GM19025 (cell line): ENCODE measurements at regions not wholly inside any gene's neighbourhood (a gene's known extent, or its start where the extent isn't known, plus 50 kb on each side); places are given as distances from the start of the nearest gene placed in this dataset.

Experiments
- ATAC-seq: cut with Tn5 transposase; IDR thresholded peaks from one replicate; pipeline ENCODE4 v1.9.1; 2021; ENCODE audit warnings: mild to moderate bottlenecking, low read depth, moderate library complexity; ENCODE audit not compliant: unreplicated experiment

DNA sequence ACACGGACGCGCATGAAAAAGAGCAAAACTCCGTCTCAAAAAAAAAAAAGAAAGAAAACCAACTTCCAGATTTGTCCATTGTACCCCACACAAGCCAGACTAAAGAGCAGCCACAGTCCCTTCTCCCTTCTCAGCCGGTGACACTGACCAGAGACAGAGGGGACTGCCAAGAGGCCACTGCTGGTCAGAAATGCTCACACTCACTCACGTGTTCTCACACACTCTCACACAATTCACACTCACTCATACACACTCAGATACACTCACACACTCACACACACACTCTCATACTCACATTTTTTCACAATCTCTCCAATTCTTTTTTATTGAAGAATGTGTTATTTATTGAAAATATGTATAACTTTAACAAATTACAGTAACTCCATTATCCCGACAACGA is 90.8 kb upstream of the RAB4A start:
- ATAC-seq = no peak

DNA sequence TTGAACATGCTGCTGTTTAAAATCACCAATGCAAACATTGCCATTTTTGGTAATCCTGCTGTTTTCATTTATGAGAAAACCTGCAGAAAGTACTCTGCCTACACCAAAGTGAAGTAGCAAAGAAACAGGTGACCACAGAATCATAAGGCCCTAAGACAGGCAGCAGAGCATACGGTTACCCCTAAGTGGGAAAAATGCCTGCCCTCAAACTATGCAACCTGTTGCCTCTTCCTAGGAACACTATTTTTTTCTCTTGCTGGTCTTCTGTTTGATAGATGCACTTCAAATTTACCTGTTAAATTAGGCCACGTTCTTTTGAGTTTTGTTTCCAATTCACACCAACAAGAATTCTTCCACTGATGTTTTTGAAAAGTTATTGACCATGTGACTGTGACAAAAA is 89.5 kb upstream of the RAB4A start:
- ATAC-seq = no peak

DNA sequence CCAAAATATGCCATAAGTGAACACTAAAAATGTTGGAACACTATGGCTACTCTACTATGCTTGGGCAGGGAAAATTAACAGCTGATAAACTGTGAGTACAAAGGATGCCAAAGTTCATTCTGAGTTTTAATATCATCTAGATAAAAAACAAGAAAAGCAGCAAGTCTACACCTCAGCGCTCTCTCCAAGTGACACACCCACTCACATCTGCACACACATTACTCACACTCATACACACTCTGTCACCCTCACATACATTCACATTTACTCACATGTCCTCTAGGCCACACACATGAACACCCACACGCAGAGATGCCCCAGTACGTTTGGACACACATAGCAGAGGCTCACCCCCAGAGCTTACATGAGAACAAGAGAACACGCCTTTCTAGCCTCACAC is 87.3 kb upstream of the RAB4A start:
- ATAC-seq = no peak

DNA sequence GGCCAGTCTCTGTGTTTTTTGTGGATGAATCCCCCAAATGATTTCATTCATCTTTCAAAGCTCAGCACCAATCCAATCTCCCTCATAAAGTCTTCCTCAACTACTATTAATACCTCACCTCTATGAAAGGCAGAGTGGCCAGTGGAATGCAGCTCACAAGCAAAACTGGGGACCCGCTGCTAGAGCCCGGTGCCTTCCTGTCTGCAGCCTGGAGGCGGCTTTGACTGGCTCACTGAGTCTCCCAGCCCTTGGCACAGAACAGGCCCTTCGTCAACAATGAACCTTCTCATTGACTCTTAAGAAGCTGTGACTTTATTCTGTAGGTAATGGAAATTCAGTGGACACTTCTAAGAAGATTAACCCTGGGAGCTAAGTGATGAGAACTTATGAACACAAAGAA is 86.8 kb upstream of the RAB4A start:
- no peak for ATAC-seq

DNA sequence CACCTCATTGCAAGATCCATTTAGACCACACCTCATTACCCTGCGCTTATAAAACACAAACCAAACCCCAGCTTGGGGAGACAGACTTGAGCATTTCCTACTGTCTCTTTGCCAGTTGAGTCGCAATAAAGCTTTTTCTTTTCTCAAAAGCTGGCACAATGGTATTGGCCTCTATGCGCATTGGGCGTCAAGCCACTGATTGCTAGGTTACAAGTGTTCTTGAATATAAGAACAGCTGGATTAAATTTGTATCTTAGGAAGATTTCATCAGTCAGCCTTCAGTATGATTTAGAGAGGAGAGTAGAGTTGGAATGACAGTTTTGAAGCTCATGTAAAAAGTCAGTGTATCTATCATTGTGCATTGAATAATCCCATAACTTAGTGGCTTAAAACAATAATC is 84.9 kb upstream of the RAB4A start:
- no peak for ATAC-seq

DNA sequence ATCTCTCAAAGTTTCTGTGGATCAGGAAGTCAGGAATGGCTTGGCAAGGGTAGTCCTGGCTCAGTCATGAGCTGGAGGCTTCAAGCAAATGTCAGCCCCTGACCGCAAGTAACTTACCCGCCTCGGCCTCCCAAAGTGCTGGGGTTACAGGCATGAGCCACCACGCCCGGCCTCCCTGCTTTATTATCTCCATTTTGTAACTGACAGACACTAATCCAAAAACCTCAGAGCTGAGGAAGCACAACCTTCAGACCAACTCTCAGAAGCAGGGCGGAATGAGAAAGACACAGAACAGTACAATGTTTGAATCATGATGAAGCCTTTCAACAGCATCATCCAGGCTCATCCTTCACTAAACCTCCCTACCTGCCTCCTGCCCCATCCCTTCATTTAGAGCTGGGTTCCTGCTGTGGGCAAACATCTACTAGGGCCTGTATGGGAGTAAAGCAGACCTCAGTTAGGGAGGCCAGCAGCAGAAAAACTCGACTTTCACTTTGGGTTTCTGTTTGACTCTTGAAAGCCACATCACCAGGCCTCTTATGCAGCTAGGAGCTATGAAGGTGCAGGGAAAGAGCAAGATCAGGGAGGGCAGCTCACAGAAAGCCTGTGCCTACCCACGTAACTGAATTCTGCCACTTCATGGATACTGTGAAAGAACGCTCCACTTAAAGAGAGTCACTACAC is 84.4 kb upstream of the RAB4A start:
- peak; percentile 95 for ATAC-seq

DNA sequence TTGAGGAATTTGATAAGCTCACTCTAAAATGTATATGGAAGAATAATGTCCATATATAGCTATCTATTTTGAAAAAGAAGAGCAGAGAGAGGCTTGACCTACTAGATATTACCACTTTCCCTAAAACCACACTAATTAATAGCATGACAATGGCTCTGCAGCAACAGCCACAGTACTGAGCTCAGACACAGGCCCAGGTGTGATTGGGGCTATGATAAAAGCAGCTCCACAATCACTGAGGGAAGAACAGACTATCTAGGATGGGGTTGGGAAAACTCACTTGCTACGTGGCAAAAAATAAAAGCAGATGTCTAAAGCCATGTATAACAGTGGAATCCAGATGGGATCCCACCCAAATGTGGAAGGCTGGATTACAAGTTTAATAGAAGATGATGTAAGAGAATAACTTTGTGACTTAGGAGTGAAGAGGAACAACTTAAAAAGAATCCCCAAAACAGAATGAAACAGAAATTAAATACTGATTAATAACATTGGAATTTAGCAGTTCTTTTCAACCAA is 80.8 kb upstream of the RAB4A start:
- no peak for ATAC-seq

DNA sequence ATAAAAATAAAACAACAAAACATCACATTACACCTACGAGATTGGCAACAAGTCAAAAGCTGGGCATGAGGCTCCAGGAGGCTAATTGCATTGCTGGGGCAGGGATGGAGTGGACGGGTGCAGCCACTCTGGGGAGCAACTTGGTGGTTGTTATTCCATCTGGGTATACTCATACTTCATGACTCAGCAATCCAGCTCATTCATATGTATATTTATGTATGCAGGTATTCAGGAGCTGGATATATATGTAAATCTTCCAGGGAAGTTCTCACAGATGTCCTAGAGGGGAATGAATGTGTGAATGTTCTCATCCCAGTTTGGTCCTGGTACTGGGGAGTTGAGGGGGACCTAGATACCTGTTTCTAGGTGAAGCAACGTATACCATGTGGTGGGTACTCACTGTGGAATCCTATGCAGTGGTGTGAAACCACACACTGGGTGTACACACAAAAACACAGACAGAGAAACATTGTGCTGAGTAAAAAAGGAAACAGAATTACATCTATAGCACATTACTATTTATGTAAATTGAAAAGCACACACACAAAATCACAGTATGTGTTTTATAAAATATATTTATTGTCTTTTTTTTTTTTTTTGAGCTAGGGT is 79.7 kb upstream of the RAB4A start:
- ATAC-seq = no peak

DNA sequence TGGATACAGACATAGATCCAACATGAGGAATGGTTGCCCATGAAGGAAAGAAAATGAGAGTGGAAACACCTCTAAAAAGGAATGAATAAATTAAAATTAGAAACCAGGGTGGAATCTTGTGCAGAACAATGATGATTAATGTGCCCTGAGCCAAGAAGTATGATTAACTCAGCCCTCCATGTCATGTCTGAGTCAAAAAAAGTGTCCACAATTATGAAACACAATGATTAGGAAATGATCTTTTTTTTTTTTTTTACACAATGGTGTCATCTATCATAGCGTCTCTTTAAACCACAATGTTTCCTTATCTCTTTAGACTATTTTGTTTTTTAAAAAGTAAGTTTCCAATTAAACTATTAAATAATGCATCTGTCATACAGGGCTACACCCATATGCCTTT is 78.9 kb upstream of the RAB4A start:
- ATAC-seq = no peak

DNA sequence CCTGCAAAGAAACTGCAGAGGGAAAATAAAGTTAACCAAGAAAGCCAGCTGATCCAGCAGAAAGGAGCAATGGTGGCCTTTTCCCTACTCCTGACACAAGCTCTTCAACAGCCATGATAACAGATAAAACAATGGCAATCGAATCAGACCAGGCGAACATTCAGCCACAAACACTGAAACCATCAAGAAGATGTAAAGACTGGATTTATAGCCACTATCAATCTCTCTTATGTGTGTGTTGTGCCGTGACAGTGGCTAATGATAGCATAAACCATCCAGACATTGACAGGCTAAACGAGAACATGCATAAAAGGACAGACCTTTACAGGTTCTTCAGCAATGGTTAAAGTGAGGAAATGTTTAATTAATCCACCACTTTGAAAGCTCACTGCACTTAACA is 78.1 kb upstream of the RAB4A start:
- no peak for ATAC-seq

DNA sequence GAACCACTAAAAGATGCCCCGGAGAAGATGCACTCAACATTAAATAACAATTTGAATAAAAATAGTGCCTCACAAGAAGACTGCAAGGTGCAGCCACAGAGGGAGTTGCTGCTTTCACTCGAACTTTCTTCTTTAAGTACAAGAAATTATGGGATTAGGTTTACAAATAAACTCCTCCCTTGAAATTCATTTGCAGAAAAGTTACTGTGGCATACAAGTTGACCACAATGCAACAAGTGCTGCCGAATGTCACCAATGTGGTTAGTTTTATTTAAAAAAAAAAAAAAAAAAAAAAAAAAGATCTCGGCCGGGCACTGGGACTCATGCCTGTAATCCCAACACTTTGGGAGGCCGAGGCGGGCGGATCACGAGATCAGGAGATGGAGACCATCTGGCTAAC is 76.8 kb upstream of the RAB4A start:
- ATAC-seq = no peak

DNA sequence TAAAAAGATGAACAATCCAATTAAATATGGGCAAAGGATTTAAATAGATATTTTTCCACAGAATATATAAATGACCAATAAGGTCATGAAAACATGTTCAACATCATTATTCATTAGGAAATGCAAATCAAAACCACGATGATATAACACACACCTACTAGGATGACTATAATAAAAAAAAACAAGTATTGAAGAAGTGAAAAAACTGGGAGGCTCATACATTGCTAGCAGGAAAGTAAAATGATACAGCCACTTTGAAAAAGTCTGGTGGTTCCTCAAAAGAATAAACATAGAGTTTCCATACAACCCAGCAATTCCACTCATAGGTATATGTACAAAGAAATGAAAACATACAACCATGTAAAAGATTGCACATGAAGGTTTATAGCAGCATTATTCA is 75.7 kb upstream of the RAB4A start:
- ATAC-seq = no peak

DNA sequence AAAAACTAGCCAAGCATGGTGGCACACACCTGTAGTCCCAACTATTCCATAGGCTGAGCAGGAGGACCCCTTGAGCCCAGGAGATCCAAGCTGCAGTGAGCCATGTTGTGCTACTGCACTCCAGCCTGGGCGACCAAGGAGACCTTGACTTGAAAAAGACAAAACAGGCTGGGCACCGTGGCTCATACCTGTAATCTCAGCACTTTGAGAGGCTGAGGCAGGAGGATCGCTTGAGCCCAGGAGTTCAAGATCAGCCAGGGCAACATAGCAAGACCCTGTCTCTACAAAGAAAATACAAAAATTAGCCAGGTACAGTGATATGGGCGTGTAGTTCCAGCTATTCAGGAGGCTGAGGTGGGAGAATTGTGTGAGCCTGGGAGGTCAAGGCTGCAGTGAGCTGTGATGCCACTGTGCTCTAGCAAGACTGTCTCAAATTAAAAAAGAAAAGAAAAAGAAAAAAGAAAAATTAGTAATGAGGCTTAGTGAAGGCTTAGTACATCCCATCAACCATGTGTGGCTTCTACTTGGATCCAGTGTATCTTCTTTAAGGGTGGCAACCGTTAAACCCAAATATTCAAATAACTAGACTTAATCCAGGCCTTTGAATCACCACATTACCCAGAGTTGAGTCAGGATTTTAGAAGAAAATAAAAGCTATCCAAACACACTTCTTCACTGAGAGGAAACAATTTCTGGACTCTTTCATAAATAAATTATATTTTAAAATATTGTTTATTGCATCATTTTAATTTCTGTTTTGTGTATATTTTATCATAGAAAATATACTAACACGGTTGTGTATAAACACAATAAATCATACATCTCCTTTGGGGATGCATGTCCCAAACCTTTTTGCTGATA is 74.3 kb upstream of the RAB4A start:
- no peak for ATAC-seq

DNA sequence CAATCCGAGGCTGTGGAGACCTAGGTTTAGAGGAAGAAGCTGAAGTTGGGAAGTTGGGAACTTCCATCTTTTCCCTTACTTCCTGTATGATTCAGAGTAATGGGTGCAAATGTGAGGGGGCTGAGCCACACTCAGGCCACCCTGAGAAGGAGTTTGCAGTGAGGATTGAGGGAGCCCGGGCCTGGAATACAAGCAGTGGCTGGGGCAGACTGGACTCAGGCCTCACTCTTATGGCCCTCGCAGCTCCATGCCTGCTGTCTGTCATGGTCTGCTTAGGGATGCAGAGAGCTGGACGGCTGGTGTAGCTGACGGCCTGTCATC is 73.7 kb upstream of the RAB4A start:
- no peak for ATAC-seq

DNA sequence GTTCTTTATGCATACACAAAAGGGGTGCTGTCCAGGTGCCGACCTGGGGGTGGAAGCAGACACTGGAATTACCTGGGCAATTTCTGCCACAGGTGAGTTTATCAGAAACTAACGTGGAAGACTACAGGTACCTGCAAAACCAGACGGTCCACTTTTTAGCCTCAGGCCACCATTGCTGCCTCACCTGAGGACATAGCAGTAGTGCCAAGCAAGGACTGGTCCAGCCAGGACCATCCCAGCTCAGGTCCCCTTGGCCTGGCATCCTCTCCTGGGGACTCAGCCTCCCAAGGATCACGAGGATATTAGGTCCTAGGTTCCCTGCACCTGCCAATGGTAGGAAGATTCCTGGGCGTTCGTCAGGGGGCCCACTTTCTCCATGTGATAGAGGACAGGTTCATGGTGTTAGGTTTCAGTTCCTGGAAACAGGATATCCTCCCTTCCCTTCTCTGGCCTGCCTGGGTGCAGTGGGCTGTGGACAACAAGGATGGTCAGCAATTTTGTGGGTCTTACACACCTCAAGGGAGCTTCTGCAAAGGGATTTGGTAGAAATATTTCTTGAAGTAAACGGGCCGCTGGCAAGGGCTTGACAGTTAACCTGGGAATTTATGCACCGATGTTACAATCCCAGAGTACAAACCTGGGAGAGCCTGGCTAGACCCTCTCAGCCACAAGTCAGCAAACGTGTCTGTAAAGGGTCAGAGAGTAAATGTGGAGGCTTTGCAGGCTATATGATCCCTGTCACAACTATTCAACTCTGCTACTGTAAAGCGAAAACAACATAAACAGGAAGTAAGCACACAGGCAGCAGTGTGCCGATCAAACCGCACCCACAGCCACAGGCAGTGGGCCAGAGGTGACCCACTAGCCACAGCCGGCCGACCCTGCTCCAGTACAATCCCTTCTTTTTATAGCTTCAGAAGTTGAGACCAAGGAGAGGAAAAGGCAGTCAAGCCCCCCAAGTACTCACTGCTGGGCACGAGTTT is 71.4 kb upstream of the RAB4A start:
- ATAC-seq = no peak

DNA sequence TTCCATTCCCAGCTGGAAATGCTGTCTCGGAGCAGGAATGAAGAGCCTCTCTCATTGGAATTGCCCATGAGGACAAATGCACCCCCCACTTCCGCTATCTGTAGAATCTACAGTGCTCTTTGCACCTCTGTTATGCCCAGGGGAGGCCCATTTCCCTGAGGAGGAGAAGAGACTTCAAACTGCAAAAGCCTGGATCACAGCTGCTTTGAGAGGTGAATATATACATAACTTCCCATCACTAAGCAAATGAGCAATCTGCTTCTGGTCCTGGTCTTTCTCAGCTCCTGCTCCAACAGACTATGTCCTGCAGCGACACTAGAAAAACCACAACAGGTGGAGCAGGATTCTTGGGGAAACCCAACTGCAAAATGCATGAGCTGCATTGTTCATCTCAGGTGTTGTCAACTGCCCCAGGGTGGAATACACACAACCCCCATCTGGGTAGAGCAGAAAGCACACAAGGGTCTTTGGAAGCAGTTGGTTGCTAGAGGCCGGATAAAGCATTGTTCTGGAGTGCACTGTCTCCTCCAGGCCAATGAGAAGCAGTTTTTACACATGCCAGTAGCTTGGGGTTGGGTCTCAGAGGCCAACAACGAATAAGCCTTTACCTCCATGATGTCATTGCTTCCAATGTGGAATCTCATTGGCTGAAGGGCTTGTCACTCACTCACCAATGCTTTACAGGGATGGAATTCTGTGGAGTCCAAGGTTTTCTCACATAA is 67.7 kb upstream of the RAB4A start:
- ATAC-seq = no peak

DNA sequence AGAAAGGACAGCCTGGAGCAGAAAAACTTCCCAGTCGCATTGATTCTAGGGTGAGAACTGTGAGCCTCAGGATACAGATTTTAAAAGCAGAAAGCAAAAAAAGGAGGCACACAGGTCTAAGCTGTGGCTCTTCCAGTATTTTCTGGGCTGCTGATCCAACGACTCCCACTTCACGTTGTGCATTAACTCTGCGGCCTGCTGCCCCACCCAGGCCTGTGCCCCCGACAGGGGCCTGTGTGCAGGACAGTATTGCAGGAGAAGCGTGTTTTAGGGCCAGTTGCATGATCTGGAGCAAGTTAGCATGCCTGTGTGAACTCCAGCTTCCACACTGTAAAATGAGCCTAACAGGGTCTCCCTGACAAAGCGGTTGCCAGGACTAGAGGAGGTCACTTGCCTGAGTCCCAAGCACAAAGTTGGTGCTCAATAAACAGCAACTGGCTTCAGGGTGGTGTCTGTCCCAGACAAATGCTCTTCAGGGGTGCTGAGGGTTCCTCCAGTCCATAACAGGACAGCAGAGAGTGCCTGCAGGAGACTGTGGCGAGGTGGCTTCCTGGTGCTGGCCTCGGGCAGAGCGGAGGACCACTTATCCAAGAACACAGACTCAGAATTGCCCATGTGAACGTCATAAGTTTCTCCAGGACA is 66.8 kb upstream of the RAB4A start:
- ATAC-seq = no peak

DNA sequence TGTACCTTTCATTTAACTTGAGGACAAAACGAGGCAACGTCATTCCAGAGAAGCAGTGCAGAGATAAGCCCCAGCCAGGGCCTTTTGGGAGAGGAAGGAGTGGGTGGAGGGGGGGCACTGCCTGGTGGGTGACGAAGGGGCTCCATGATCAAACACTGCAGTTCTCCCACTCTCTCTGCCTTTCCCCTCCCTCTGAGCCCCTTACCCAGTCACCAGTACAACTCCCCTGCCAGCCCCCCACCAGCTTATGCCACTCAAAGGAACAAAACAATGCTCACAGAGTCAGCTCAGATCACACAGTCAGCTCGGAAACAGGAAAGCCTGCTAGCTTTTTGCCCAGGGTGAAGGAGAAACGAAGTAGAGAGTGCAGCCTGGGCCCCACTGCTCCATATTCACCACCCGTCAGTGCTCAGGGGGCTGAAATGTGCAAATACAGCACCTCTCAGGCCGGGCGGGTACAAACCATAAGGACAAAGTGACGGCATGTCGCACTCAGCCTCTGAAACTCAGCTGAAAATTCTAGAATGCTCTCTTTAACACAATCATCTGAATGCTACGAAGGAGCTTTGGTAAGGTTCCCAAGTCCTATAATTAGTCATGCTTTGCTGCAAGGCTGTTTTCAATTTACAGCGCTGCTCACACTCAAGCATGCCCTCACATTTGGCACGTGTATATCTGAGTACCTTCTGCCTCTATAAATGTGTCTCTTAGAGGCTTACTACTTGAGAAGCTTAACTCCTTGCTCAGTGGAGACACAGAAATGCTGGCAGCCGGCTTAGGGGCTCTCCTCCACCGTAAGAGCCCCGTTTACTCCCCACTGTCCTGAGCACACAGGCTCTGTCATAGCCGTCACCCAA is 65.8 kb upstream of the RAB4A start:
- no peak for ATAC-seq

DNA sequence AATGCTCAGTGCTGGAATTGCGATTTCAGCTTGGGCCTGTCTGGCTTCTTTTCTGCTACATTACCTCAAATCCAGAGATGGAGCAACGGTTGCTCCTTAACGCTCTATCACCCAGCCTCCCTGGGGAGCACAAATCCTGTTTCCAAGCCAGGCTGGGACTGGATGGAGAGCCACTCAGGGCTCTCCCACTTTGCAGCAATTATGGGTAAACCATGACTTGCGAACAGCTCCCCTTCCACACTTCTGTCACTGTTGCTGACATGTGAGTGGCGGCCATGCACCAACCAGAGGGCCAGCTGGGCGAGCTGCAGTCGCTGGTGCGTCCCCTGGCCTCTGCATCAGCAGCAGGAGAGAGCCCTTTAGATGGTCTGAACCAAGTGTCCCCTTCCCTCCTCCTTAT is 65.1 kb upstream of the RAB4A start:
- no peak for ATAC-seq
